H1 (cell line): ENCODE measurements at regions not wholly inside any gene's neighbourhood (a gene's known extent, or its start where the extent isn't known, plus 50 kb on each side); places are given as distances from the start of the nearest gene placed in this dataset.

Experiments
- CTCF ChIA-PET: fragments of 300-600 bp; sonication (Branson Sonifier 250); formaldehyde crosslinking; loops from one replicate; lab custom pipeline; 2021; ENCODE audit not compliant: partially characterized antibody; lab: Charles Lee
- POLR2A ChIA-PET: fragments of 300-600 bp; sonication (Branson Sonifier 250); formaldehyde crosslinking; loops from one replicate; lab custom pipeline; 2021; ENCODE audit warnings: inconsistent platforms; ENCODE audit not compliant: partially characterized antibody; lab: Charles Lee
- DNase-seq, 2 experiments: peaks; one replicate each; pipeline versions ENCODE4 v3.0.0 to v3.0.0-alpha.2; 2010 to 2022; ENCODE audit warnings: low spot score in 2 of 2, low read depth in 1 of 2, mixed read lengths in 1 of 2
- FAIRE-seq: peaks from 2 replicates; lab custom pipeline; 2011; peaks lifted over from hg19 to GRCh38; lab: Jason Lieb, UNC
- H2AFZ ChIP-seq: 2 replicates; pipeline ENCODE4 v1.8.1; 2012; ENCODE audit warnings: low read length, inconsistent platforms
- H2AK5ac ChIP-seq: 2 replicates; pipeline ENCODE4 v1.6.1; 2013; ENCODE audit warnings: low read depth, low read length
- H2BK120ac ChIP-seq: replicated peaks from 2 replicates; pipeline ENCODE3; 2013; ENCODE audit warnings: low read depth, low read length, inconsistent platforms
- H2BK12ac ChIP-seq: 2 replicates; pipeline ENCODE4 v1.6.1; 2013; ENCODE audit warnings: low read depth, low read length
- H2BK15ac ChIP-seq: 2 replicates; pipeline ENCODE4 v1.6.1; 2013; ENCODE audit warnings: low read length
- H2BK20ac ChIP-seq: 2 replicates; pipeline ENCODE4 v1.6.1; 2013; ENCODE audit warnings: low read length
- H2BK5ac ChIP-seq: 2 replicates; pipeline ENCODE4 v1.6.1; 2013; ENCODE audit warnings: low read depth, low read length
- H3K14ac ChIP-seq: 2 replicates; pipeline ENCODE4 v1.6.1; 2013; ENCODE audit warnings: inconsistent platforms; ENCODE audit not compliant: insufficient read length
- H3K18ac ChIP-seq: 2 replicates; pipeline ENCODE4 v1.6.1; 2013; ENCODE audit warnings: low read length; ENCODE audit errors: extremely low read depth
- H3K23ac ChIP-seq: 2 replicates; pipeline ENCODE4 v1.6.1; 2013; ENCODE audit warnings: inconsistent platforms; ENCODE audit not compliant: insufficient read length
- H3K23me2 ChIP-seq: 2 replicates; pipeline ENCODE4 v1.6.1; 2013; ENCODE audit warnings: low read depth, low read length
- H3K27ac ChIP-seq: 2 replicates; pipeline ENCODE4 v1.6.1; 2011; ENCODE audit warnings: low read depth, low read length, inconsistent platforms
- H3K27me3 ChIP-seq, 4 experiments: replicated peaks in 1 of 4; 1 replicate in 1 of 4; 2 replicates in 3 of 4; pipeline versions ENCODE4 v1.6.1 to v1.8.1; 2011 to 2013; ENCODE audit warnings: low read length in 3 of 4, mild to moderate bottlenecking in 3 of 4, inconsistent platforms in 2 of 4, mixed read lengths in 2 of 4, moderate library complexity in 1 of 4; ENCODE audit not compliant: control insufficient read depth in 3 of 4, insufficient read depth in 3 of 4; ENCODE audit errors: extremely low read depth in 1 of 4
- H3K36me3 ChIP-seq, 4 experiments: 2 replicates each; pipeline versions ENCODE4 v1.6.1 to v1.8.1; 2011 to 2013; ENCODE audit warnings: mild to moderate bottlenecking in 4 of 4, low read length in 3 of 4, moderate library complexity in 2 of 4, control low read depth in 1 of 4, inconsistent platforms in 1 of 4; ENCODE audit not compliant: insufficient read depth in 4 of 4, control insufficient read depth in 2 of 4
- H3K4ac ChIP-seq: replicated peaks from 2 replicates; pipeline ENCODE3; 2013; ENCODE audit warnings: low read length, low read depth, mixed read lengths, inconsistent platforms; ENCODE audit not compliant: insufficient read length
- H3K4me1 ChIP-seq, 4 experiments: replicated peaks in 1 of 4; 1 replicate in 1 of 4; 2 replicates in 3 of 4; pipeline versions ENCODE4 v1.6.1 to v1.8.1; 2011 to 2013; ENCODE audit warnings: low read length in 3 of 4, inconsistent platforms in 2 of 4, mixed read lengths in 1 of 4; ENCODE audit not compliant: insufficient read depth in 4 of 4, control insufficient read depth in 3 of 4
- H3K4me2 ChIP-seq, 2 experiments: 2 replicates each; pipeline versions ENCODE4 v1.6.1 to v1.8.1; 2011 to 2013; ENCODE audit warnings: low read depth in 2 of 2, low read length in 2 of 2, control low read depth in 1 of 2, inconsistent platforms in 1 of 2, mild to moderate bottlenecking in 1 of 2; ENCODE audit not compliant: insufficient read depth in 1 of 2
- H3K4me3 ChIP-seq, 4 experiments: fragments of 200-600, 300-600 bp in 1 of 4; sonication (generic), shearing (Covaris generic), sonication (Bioruptor Twin) in 1 of 4; 2 replicates each; pipeline versions ENCODE4 v1.5.1 to v1.8.1; 2011 to 2016; ENCODE audit warnings: low read length in 4 of 4, low read depth in 3 of 4, control low read depth in 2 of 4, inconsistent platforms in 2 of 4, mild to moderate bottlenecking in 2 of 4, mixed read lengths in 1 of 4, moderate library complexity in 1 of 4; ENCODE audit not compliant: insufficient read depth in 2 of 4; ENCODE audit errors: extremely low read depth in 1 of 4
- H3K56ac ChIP-seq: replicated peaks from 2 replicates; pipeline ENCODE3; 2013; ENCODE audit warnings: low read depth, mild to moderate bottlenecking, mixed read lengths, low read length, inconsistent platforms; ENCODE audit not compliant: insufficient read length
- H3K79me1 ChIP-seq: 2 replicates; pipeline ENCODE4 v1.6.1; 2013; ENCODE audit warnings: low read depth, low read length, control low read depth
- H3K79me2 ChIP-seq, 2 experiments: 2 replicates each; pipeline versions ENCODE4 v1.6.1 to v1.8.1; 2012 to 2013; ENCODE audit warnings: low read length in 2 of 2, mild to moderate bottlenecking in 2 of 2, inconsistent platforms in 1 of 2; ENCODE audit not compliant: insufficient read depth in 2 of 2, control insufficient read depth in 1 of 2
- H3K9ac ChIP-seq, 4 experiments: replicated peaks in 1 of 4; 1 replicate in 1 of 4; 2 replicates in 3 of 4; pipeline versions ENCODE4 v1.6.1 to v1.8.1; 2011 to 2013; ENCODE audit warnings: low read depth in 3 of 4, low read length in 3 of 4, control low read depth in 2 of 4, mild to moderate bottlenecking in 2 of 4, moderate library complexity in 2 of 4, inconsistent platforms in 1 of 4; ENCODE audit errors: extremely low read depth in 1 of 4
- H3K9me3 ChIP-seq, 2 experiments: 2 replicates each; pipeline versions ENCODE4 v1.6.1 to v1.8.1; 2012 to 2013; ENCODE audit warnings: mild to moderate bottlenecking in 2 of 2, moderate library complexity in 2 of 2, control low read depth in 1 of 2, inconsistent platforms in 1 of 2, low read depth in 1 of 2, low read length in 1 of 2, mixed read lengths in 1 of 2; ENCODE audit not compliant: insufficient read depth in 2 of 2
- H4K20me1 ChIP-seq, 2 experiments: replicated peaks in 1 of 2; 2 replicates each; pipeline versions ENCODE3 to v1.8.1; 2011 to 2013; ENCODE audit warnings: inconsistent platforms in 2 of 2, low read length in 2 of 2, mild to moderate bottlenecking in 1 of 2; ENCODE audit not compliant: insufficient read depth in 2 of 2, control insufficient read depth in 1 of 2
- H4K5ac ChIP-seq: 2 replicates; pipeline ENCODE4 v1.6.1; 2013; ENCODE audit warnings: low read length, low read depth, mixed read lengths, inconsistent platforms; ENCODE audit not compliant: insufficient read length
- H4K8ac ChIP-seq: 2 replicates; pipeline ENCODE4 v1.8.0; 2013; ENCODE audit warnings: mild to moderate bottlenecking, moderate library complexity, low read length, inconsistent platforms; ENCODE audit not compliant: insufficient read depth; ENCODE audit errors: extremely low read depth
- H4K91ac ChIP-seq: replicated peaks from 2 replicates; pipeline ENCODE3; 2013; ENCODE audit warnings: low read length, mixed read lengths, inconsistent platforms; ENCODE audit not compliant: insufficient read length
- BACH1 ChIP-seq: IDR thresholded peaks from 2 replicates; pipeline ENCODE4 v1.6.1; 2012; ENCODE audit warnings: low read length, improper control_type of control experiment
- BCL11A ChIP-seq, 2 experiments: IDR thresholded peaks; one replicate each; pipeline ENCODE4 v1.6.1; 2011; ENCODE audit warnings: low read depth in 2 of 2, low read length in 2 of 2, mild to moderate bottlenecking in 2 of 2
- CBX5 ChIP-seq: fragments of 300-800, 300-1000 bp; sonication (generic); IDR thresholded peaks from 2 replicates; pipeline ENCODE4 v1.7.1; 2016; ENCODE audit warnings: antibody characterized with exemption, low read length, low read depth
- CEBPB ChIP-seq: IDR thresholded peaks from 2 replicates; pipeline ENCODE4 v1.6.1; 2012; ENCODE audit warnings: low read depth, low read length
- CREB1 ChIP-seq: IDR thresholded peaks from 2 replicates; pipeline ENCODE4 v1.6.1; 2012; ENCODE audit warnings: inconsistent platforms
- EP300 ChIP-seq, 2 experiments: IDR thresholded peaks; 1 replicate in 1 of 2; 2 replicates in 1 of 2; pipeline ENCODE4 v1.6.1; 2011 to 2012; ENCODE audit warnings: low read depth in 2 of 2, low read length in 2 of 2, mild to moderate bottlenecking in 2 of 2, borderline replicate concordance in 1 of 2, inconsistent platforms in 1 of 2, moderate library complexity in 1 of 2
- EZH2 ChIP-seq: fragments of 200-600 bp; sonication (generic); IDR thresholded peaks from 2 replicates; pipeline ENCODE4 v1.7.1; 2012; ENCODE audit warnings: low read depth, mild to moderate bottlenecking, moderate library complexity, low read length, inconsistent platforms; ENCODE audit not compliant: severe bottlenecking
- KDM5A ChIP-seq: fragments of 200-600 bp; IDR thresholded peaks from 2 replicates; pipeline ENCODE4 v1.7.1; 2012; ENCODE audit warnings: mild to moderate bottlenecking, low read length, inconsistent platforms, mixed read lengths
- MAFK ChIP-seq: IDR thresholded peaks from 2 replicates; pipeline ENCODE4 v1.6.1; 2012; ENCODE audit warnings: low read depth, mild to moderate bottlenecking, improper control_type of control experiment, low read length
- RAD21 ChIP-seq, 2 experiments: IDR thresholded peaks in 1 of 2; conservative IDR thresholded peaks in 1 of 2; 2 replicates each; pipeline ENCODE4 v1.6.1; 2011; ENCODE audit warnings: low read depth in 2 of 2, low read length in 2 of 2, improper control_type of control experiment in 1 of 2, inconsistent platforms in 1 of 2, mild to moderate bottlenecking in 1 of 2, moderate library complexity in 1 of 2
- RFX5 ChIP-seq: IDR thresholded peaks from 2 replicates; pipeline ENCODE4 v1.6.1; 2011; ENCODE audit warnings: low read depth, low read length, improper control_type of control experiment, borderline replicate concordance
- SP2 ChIP-seq: IDR thresholded peaks from 2 replicates; pipeline ENCODE4 v1.6.1; 2012; ENCODE audit warnings: mild to moderate bottlenecking, low read length, inconsistent platforms
- TAF7 ChIP-seq: optimal IDR thresholded peaks from 2 replicates; pipeline ENCODE3; 2011; ENCODE audit warnings: low read depth, mild to moderate bottlenecking, inconsistent platforms, low read length, moderate library complexity, borderline replicate concordance
- TEAD4 ChIP-seq: IDR thresholded peaks from 2 replicates; pipeline ENCODE4 v1.6.1; 2012; ENCODE audit warnings: low read depth, low read length, inconsistent platforms, mixed read lengths
- WGBS, 2 experiments: shearing (Covaris generic) in 1 of 2; methylation state at CpG; one replicate each; pipeline versions ENCODE4 v1.1.6 to v1.1.7; 2013 to 2015; ENCODE audit warnings: low lambda C conversion rate in 2 of 2, mixed read lengths in 2 of 2, inconsistent platforms in 1 of 2, low coverage in 1 of 2, missing lambda C conversion rate in 1 of 2; ENCODE audit not compliant: insufficient replicate concordance in 2 of 2, insufficient coverage in 1 of 2, insufficient read length in 1 of 2; ENCODE audit errors: extremely low coverage in 1 of 2, missing lambda C conversion rate in 1 of 2; 5-methylcytosine and 5-hydroxymethylcytosine counted together
- TF ChIP-seq, protein P1 (sequence below): IDR thresholded peaks from 2 replicates; pipeline ENCODE4 v1.6.1; 2011; ENCODE audit warnings: low read depth, mild to moderate bottlenecking, low read length; ENCODE audit not compliant: insufficient read depth

DNA sequence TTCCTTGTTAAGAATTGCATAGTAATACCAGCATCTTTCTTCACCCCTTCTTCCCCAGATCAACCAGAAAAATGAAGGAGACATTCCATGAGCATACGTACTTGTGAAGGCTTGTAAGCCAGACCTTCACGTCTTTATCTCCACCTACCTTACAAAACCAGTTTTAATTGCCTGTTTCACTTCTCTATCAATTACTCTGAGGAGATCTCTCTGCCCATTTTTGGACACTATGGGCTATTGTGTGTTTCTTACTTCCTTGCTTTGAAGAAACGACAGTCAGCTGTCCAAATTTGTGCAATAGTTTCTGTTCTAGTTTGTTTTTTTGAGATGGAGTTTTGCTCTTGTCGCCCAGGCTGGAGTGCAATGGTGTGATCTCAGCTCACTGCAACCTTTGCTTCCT lies 349.7 kb upstream of the MBL2 start:
- no peak overlapping the region for H2BK12ac ChIP-seq
- H2BK20ac ChIP-seq: no peak overlapping the region
- no peak overlapping the region for H4K91ac ChIP-seq
- ChIA-PET POLR2A (no interaction called here), CTCF (no interaction called here)
- no peak overlapping the region for H3K23ac ChIP-seq
- H3K79me2 ChIP-seq: no peaks in the 10 kb centered on the region
- no peak overlapping the region for H3K56ac ChIP-seq
- TF ChIP-seq CBX5: no peak
- TF ChIP-seq RFX5: no peak
- no peak for TF ChIP-seq TAF7
- no peak for TF ChIP-seq EP300 (IDR thresholded peaks at IDR 0.05; ENCODE audit: borderline replicate concordance in 1 of 2, low read depth in 2 of 2, low read length in 2 of 2)
- no peak for TF ChIP-seq BCL11A (IDR thresholded peaks at IDR 0.05; ENCODE audit: low read depth in 2 of 2, low read length in 2 of 2)
- TF ChIP-seq CEBPB: no peak
- no peak for TF ChIP-seq SP2
- no peak for TF ChIP-seq EZH2
- no peak for TF ChIP-seq TEAD4
- TF ChIP-seq BACH1: no peak
- TF ChIP-seq KDM5A: no peak
- no peak for TF ChIP-seq MAFK
- TF ChIP-seq, protein P1, sequence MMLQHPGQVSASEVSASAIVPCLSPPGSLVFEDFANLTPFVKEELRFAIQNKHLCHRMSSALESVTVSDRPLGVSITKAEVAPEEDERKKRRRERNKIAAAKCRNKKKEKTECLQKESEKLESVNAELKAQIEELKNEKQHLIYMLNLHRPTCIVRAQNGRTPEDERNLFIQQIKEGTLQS: no peak
- TF ChIP-seq CREB1: no peak
- no peak for TF ChIP-seq RAD21 (IDR thresholded peaks at IDR 0.05 in 1 of 2, conservative IDR thresholded peaks at IDR 0.05 in 1 of 2; ENCODE audit: low read depth in 2 of 2, low read length in 2 of 2)
- H3K79me1 ChIP-seq: no peaks in the 10 kb centered on the region
- no peaks in the 10 kb centered on the region for H4K20me1 ChIP-seq
- H3K27ac ChIP-seq: no peak overlapping the region
- H3K9me3 ChIP-seq: no peaks in the 10 kb centered on the region
- H3K4me3 ChIP-seq: no peak overlapping the region
- H2BK15ac ChIP-seq: no peak overlapping the region
- H3K4me2 ChIP-seq: no peak overlapping the region
- H2AFZ ChIP-seq: no peak overlapping the region
- H3K27me3 ChIP-seq: no peaks in the 10 kb centered on the region
- H3K18ac ChIP-seq: no peak overlapping the region
- H3K23me2 ChIP-seq: no peaks in the 10 kb centered on the region
- 98% methylated on average over 4 of the region's 4 CpGs; no CpG with 5 or more reads in 1 of the 2 experiments for WGBS, 2 experiments
- no peaks in the 10 kb centered on the region for H3K36me3 ChIP-seq
- DNase-seq: no peak
- no peak overlapping the region for H3K4ac ChIP-seq
- no peak overlapping the region for H4K5ac ChIP-seq
- no peak overlapping the region for H3K14ac ChIP-seq
- FAIRE-seq: no peak
- H3K4me1 ChIP-seq: no peaks in the 10 kb centered on the region
- no peak overlapping the region for H2BK120ac ChIP-seq
- no peak overlapping the region for H4K8ac ChIP-seq
- no peak overlapping the region for H2AK5ac ChIP-seq
- H2BK5ac ChIP-seq: no peak overlapping the region
- no peak overlapping the region for H3K9ac ChIP-seq
